Activated CD4-positive, alpha-beta T cell treated with anti-CD3 and anti-CD28 coated beads, Interleukin-2, amount 50 U/mL, for 16 hours (primary cell): ENCODE measurements at regions not wholly inside any gene's neighbourhood (a gene's known extent, or its start where the extent isn't known, plus 50 kb on each side); places are given as distances from the start of the nearest gene placed in this dataset.
A peak's percentile ranks its signal among the peaks of the same experiment; 100 is the strongest.

Source experiments
- DNase-seq: peaks from one replicate; pipeline ENCODE4 v3.0.0-alpha.2; 2020

GRCh38 chr13:111456452-111457230 lies 136.2 kb downstream of the TEX29 start:
- DNase-seq: no peak

- no peak for DNase-seq
Observed at GRCh38 chr13:111458001-111458531, 137.6 kb downstream of the TEX29 start.

DNA sequence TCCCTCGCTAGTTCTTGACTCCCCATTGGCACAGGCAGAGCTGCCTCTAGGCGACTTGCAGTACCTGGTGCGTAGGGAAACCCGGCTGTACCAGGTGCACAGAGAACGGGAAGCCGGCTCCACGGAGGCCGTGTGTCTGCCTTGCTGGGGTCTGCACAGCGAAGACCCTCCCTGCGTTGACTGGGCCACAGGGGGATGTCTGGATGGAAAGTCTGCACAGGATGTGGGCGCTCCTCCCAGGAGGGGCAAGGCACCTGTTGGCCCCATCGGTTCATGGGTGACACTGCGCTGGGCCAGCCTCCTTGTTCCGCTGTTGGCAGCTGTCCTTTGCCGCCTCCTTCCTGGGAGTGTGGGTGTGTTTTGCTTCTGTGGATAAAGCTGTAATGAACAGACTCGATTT lies 138.3 kb downstream of the TEX29 start:
- no peak for DNase-seq

DNA sequence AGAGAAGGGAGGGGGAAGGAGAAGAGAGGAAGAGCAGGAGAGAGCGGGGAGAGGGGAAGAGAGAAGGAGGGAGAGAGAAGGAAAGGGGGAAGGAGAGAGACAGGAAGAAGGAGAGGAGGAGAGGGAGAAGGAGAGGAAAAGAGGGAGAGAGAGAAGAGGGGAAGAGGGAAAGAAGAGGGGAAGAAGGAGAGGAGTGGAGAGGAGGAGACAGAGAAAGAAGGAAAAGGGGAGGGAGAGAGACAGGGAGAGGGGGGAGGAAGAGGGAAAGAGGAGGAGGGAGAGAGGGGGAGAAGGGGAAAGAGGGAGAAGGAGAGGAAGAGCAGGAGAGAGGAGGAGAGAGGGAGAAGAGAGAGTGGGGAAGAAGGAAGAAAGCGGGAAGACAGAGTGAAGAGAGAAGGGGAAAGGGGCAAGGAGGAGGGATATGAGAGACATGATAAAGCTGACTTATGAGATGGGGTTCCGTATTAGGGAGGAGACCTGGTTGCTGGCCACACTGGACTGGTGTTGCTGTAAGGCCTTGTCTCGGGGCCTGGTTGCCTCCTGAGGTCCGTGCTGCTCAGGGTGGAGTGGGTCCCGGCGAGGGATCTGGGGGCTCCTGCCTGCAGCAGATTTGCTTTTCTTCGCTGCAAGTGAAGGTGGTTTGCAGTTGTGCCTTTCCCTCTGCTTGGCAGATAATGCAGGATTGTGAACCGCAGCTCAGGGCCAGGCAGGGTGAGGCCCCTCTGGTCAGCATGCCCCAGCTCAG lies 139.5 kb downstream of the TEX29 start:
- no peak for DNase-seq

- peak; percentile 6 for DNase-seq
Observed at GRCh38 chr13:111460548-111461444, 140.4 kb downstream of the TEX29 start.

DNA sequence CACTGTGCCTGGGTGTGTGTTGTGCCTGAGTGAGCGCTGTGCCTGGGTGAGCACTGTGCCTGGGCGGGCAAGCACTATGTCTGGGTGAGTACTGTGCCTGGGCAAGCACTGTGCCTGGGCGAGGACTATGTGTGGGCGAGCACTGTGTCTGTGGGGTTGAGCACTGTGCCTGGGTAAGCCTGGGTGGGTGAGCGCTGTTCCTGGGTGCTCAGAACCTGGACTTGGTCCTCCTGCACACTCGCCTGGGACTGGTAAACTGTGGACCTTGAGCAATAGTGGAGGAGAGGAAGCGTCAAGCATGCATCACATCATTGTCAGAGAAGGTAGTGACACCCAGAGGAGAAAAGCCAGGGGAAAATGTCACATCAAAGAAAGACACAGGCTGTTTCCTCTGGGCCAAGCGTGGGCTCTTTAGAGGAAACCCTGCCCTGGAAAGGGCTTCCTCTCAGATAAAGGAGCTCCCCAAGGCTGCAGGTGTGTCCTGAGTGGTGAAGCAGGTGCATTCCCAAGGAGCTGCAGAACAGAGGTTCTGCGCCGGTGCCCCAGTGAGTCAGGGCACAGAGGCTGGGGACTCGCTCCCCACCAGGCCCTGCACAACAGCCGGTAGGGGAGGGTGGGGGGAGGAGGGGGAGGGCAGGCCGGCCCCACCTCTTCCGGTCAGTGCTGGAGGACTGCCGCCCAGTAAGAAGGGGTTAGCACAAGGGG lies 141.2 kb downstream of the TEX29 start:
- no peak for DNase-seq

DNA sequence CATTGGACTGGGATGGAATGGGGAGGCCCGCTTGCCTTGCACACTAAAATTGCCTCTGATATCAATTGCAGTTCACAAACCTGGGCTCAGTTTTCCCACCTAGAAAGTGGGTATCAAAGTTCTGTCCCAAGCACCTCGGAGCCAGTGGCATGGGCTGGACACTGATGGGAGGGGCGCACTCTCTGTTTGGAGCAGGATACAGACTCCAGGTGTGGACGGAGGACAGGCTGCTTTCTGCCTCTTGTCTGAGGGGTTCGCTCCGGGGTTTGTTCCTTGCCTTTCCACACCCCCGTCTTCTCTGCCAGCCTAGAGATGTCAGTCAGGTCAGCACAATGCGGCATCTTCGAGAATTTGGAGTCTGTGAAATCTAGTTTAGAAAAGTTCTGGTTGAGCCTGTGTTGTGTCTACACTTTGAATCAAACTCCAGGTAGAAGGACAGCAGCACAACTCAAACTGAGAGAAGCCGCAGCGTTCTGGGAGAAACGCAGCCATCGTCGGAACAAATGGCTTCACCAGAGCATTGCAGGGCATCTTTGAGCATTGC lies 141.9 kb downstream of the TEX29 start:
- no peak for DNase-seq

DNA sequence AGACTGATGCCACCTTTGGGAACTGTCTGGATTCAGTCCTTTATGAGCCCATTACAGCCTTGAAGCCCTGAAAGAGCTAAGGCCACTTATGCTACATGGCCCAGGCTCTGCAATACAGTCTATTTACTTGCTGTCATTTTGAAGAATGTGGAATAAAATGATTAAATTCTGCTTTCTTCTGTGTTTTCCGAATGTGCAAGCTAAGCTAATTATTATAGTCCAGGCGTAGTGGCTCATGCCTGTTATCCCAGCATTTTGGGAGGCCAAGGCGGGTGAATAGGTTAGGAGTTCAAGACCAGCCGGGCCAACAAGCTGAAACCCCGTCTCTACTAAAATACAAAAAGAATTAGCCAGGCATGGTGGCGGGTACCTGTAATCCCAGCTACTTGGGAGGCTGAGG lies 142.5 kb downstream of the TEX29 start:
- DNase-seq: no peak

DNA sequence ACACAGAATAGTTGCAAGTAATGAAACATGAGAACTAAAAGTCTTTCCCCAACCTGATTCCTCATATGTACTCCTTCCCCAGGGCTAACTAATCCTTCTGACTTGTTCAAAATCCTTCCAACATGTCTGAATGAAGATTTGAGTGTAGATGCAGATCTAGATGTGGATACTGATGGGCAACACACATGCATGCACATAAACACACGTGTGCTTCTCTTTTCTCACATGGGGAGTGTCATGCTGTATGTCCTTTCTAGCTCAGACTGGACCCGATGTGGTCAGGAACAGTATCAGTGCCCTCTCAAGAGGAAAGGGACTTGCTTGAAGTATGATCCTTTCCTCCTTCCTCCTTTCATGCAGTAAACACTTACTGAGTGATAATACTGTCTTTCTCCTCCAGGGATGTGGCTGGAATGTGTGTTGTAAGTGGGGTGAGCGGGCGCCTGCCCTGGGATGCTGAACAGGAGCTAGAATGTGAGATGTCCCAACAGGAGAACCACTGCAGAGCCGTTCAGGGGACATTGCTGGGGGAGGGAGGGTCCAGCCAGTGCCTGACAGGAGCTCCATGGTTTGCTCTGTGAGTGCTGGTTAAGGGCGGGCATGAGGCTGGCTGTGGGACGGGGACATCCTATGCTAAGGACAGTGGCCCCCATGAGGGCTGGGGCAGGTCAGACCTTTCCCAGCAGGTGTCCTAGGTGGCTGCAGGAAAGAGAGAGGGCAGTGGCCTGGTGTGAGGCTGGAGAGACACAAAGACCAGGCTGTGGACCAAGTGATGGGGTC lies 146.9 kb downstream of the TEX29 start:
- DNase-seq: no peak

GRCh38 chr13:111468037-111468959 lies 147.9 kb downstream of the TEX29 start:
- no peak for DNase-seq

GRCh38 chr13:111469450-111469849 lies 149.0 kb downstream of the TEX29 start:
- no peak for DNase-seq

GRCh38 chr13:111469916-111470506 lies 149.6 kb downstream of the TEX29 start:
- DNase-seq: no peak

DNA sequence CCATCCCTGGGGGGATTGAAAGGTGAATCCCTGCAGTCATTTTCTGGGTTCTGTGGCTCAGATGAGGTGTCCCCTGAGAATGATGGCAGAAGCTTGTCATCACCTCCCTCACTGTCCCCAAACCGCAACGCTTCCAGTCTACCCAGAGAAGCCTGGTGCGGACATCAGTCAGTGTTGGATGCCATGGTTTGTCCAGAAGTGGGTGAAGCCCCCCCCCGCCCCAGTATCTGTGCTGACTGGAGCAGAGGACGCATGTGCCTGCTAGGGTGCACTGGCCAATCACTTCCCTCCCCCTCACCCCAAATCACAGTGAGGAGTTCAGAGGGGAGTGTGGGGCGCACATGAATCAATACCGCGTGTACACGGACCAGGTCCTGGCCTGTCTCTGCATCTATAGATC lies 150.5 kb downstream of the TEX29 start:
- no peak for DNase-seq

DNA sequence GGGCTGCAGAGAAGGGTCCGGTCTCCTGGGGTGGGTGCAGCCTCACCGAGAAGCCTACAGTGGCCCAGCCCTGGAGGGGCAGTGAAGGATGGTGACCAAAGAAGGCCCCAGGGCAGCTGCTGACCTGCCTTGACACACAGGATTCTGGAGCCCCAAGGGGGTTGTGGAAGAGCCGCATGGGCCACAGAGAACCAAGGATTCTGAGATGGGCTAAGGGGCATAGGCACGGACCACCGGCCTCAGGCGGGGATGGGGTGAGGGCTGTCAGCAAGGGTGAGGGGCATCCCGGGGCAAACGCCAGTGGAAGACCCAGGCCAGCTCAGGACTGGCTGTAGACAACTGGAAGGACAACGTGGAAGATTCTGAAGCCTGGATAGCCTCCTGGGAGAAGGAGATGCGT lies 151.6 kb downstream of the TEX29 start:
- no peak for DNase-seq

DNA sequence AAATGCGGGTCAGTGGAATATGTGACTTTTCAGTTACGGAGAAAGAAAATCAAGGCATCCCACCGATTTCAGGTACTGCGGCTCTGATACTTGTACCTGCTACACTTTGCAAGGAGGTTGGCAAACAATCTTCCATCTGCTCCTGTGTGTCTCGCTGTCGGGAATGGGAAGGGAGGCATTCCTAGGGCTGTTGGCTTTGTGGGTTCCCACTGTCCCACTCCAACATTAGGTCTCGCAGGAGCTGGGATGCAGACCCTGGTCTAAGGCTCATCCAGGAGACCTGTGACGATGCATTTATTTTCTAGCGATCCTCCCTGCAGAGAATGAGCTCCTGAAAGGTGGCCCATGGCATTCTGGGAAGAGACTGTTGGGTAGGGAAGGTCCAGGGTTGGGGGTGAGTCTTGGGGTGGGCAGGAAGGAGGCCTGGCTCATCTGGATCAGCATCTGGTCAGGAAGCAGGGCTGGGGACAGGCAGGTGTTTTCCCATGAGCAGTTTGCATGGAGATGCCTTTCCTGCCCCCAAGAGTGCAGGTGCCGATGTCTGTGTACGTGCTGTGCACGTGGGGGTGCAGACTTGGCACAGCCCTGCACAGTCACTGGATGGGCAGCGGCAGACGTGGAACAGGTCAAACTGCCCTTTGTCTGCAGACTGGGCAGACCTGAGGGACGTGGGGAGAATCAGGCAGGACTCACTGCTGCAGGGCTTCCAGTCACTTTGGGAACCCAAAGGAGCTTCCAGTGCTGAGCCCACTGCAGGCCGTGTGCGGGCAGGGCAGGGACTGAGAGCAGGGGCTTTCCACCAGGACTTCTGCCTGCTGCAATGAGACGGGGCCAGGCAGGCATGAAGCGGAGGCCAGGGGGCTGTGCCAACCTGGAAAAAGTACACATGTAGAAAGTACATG lies 152.4 kb downstream of the TEX29 start:
- no peak for DNase-seq

- peak; percentile 20 for DNase-seq
Observed at GRCh38 chr13:111474136-111475002, 153.9 kb downstream of the TEX29 start.

- no peak for DNase-seq
Observed at GRCh38 chr13:111475488-111475887, 155.0 kb downstream of the TEX29 start.

GRCh38 chr13:111476197-111476596 lies 155.8 kb downstream of the TEX29 start:
- DNase-seq: no peak
